GM19372 (cell line): ENCODE measurements at regions not wholly inside any gene's neighbourhood (a gene's known extent, or its start where the extent isn't known, plus 50 kb on each side); places are given as distances from the start of the nearest gene placed in this dataset.
"Not testable (repeated sequence)": the region's sequence is repeated elsewhere in the genome, so short reads cannot be mapped to it uniquely, and the experiment has no call there.

Source experiments
- ATAC-seq: cut with Tn5 transposase; IDR thresholded peaks from one replicate; pipeline ENCODE4 v1.9.1; 2021; ENCODE audit warnings: mild to moderate bottlenecking, low read depth, moderate library complexity; ENCODE audit not compliant: unreplicated experiment

DNA sequence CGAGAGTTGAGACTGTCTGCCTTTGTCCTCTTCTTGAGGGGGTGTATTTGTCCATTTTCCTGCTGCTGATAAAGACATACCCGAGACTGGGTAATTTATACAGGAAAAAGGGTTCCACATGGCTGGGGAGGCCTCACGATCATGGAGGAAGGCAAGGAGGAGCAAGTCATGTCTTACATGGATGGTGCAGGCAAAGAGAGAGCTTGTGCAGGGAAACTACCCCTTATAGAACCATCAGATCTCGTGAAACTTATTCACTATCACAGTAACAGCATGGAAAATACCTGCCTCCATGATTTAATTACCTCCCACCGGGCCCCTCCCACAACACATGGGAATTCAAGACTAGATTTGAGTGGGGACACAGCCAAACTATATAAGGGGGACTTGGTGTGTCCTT, 338.2 kb upstream of the TNRC6C start:
- ATAC-seq = no peak

- not testable (repeated sequence) for ATAC-seq
Measured at GRCh38 chr17:77622084-77622483, 336.4 kb upstream of the TNRC6C start.

- no peak for ATAC-seq
Measured at GRCh38 chr17:77622647-77623046, 335.9 kb upstream of the TNRC6C start.

DNA sequence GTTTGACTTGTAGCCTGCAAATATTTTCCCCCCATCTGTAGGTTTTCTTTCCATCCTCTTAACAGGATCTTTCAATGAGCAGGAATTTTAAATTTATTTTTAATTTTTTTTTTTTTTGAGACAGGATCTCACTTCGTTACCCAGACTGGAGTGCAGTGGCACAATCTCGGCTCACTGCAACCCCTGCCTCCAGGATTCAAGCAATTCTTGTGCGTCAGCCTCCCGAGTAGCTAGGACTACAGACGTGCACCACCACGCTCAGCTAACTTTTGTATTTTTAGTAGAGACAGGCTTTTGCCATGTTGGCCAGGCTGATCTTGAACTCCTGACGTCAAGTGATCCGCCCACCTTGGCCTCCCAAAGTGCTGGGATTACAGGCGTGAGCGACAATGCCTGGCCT, 335.2 kb upstream of the TNRC6C start:
- not testable (repeated sequence) for ATAC-seq

GRCh38 chr17:77628035-77628434, 330.5 kb upstream of the TNRC6C start:
- no peak for ATAC-seq

DNA sequence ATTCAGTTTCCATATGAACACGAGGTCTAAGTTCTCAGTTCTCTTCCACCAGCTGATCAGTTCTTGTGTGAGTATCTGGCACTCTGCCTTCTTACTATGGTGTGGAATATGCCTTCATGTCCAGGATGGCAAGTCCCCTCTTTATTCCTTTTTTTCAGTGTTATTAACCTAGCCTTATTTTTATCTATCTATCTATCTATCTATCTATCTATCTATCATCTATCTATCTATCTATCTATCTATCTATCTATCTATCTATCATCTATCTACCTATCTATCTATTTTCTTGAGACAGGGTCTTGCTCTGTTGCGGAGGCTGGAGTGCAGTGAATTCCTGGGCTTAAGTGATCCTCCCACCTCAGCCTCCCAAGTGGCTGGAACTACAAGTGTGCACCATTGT, 329.2 kb upstream of the TNRC6C start:
- ATAC-seq = not testable (repeated sequence)

- no peak for ATAC-seq
Measured at GRCh38 chr17:77631307-77631706, 327.2 kb upstream of the TNRC6C start.

DNA sequence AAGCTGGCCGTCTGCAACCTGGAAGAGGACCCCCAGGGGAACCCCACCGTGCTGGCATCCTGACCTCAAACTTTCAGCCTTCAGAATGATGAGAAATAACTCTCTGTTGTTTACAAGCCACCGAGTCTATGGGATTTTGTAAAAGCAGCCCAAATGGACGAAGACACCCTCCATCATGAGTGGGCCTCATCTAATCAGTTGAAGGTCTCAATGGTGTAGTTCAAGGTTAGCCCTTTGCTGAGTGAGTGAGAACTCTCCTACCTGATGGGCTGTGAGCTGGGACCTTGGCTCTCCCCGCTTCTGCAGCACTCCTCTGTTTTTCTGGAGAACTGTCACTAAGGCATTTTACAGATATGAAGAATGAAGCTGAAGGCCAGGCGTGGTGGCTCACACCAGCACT, 325.9 kb upstream of the TNRC6C start:
- ATAC-seq = no peak

GRCh38 chr17:77634710-77635109, 323.8 kb upstream of the TNRC6C start:
- ATAC-seq = no peak

DNA sequence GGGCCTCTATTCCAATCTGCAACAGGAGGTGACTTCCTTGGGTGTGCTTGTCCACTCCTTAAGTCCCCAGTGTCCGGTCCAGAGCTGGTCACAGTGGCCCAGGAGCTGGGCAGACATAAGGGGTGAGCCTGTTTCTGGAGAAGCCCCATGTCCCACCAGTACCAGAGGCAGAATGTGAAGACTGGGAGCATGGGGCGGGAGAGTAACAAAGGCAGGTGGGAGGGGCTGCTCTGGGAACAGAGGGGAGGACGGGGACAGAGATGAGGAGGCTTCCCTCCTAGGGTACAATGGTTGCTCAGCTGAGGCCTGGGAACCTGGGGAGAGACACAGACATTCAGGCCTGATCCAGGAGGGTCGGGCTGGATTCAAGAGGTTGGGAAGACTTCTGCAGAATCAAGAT, 323.3 kb upstream of the TNRC6C start:
- ATAC-seq = no peak

DNA sequence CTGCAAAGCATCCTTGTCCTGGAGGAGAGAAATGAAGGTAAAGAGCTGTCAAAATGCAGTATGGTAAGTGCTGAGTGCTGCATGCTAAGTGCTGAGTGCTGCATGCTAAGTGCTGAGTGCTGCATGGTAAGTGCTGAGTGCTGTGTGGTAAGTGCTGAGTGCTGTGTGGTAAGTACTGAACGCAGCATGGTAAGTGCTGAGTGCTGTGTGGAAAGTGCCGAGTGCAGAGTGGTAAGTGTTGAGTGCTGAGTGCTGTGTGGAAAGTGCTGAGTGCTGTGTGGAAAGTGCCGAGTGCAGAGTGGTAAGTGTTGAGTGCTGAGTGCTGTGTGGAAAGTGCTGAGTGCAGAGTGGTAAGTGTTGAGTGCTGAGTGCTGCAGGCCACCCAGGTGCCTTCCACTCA, 322.7 kb upstream of the TNRC6C start:
- not testable (repeated sequence) for ATAC-seq

DNA sequence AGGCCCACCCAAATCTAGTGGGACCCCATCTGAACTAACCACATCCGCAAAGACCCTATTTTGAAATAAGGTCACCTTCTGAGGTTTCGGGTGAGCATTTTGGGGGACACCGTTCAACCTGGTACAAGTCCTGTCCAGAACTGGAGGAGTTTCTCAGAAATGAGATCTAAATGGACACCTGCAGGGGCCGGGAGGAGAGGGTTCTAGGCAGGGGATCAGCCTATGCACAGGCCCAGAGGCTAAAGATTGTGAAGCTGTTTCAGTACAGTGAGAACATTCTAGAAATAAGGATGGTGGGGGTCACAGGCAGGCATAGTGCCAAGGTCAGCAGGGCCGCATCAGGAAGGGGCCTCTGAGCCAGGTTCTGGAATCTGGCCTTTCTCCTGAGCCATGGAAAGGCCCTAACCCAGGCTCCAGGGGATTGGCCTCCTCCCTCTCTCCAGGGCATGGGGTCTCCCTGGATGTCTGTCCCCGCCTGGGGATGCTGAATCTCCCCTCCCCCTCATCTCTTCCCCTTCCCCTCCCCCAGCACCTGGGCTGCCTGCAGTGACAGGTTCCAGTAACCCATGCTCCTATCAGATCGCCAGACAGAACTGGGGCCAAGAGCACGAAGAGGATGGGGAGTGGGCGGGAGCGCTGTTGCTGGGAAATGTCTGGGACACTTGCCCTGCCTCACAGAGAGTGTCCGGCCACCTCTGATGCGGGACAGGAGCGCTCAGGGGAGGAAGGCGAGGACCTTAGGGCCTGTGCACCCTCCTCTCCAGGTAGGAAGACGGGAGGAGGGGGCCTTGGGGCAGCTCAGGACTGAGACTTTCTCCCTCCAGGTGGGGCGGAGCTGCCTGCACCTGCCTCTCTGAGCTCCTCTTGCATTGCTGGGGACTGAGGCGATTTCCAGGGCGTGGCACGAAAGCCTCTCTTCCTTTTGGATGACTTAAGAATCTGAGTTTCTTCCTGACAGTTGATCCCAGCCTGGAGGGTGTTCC, 321.4 kb upstream of the TNRC6C start:
- no peak for ATAC-seq

- ATAC-seq = no peak
Measured at GRCh38 chr17:77637818-77638575, 320.5 kb upstream of the TNRC6C start.

DNA sequence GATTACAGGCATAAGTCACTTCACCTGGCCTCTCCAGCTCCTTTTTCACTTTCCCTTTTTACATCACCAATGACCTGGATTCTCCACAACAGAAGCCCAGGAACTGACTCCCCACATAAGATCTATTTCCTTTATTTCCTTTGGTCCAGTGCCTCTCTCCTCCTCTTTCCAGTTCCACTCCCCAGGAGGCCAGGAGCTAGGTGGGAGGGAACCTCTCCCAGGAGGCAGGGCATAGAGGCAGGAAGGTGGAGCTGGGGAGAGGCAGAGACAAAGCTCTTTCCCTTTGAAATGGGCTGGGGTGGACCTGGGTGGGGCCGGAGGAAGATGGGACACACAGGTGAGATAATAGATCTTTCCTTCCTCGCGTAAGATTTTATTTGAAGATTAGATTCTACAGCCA, 318.3 kb upstream of the TNRC6C start:
- ATAC-seq = no peak

DNA sequence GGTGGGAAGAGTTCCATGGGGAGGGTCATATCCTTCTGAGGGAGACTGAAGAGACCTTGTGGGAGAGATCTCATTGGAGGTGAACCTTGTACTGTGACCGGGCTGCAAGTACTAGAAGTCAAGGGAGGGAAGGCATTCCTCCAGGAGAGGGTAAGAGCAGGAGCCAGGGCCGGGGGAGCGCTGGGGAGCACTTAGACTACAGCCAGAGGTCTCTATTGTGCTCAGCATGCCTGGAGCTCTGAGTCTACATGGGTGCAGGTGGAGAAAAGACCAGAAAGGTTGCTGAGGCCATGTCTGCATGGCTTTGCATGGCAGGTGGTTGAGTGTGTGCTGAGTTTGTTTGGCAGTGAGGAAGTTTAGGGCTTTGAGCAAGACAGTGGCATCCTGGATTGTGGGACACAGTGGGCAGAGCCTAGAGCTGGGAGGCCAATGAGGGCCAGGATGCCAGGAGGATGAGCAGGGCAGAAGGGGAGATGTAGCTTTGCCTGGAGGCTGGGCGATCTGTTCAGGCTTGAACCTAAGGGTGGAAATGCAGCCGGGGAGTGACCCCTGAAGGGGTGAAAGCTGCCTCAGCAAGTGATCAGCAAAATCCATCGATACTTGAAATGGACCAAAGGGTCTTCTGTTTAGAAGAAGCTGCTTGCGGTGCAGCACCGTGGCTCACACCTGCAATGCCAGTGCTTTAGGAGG, 317.4 kb upstream of the TNRC6C start:
- no peak for ATAC-seq

- no peak for ATAC-seq
Measured at GRCh38 chr17:77641718-77642117, 316.8 kb upstream of the TNRC6C start.

- ATAC-seq = no peak
Measured at GRCh38 chr17:77644181-77645071, 314.1 kb upstream of the TNRC6C start.

DNA sequence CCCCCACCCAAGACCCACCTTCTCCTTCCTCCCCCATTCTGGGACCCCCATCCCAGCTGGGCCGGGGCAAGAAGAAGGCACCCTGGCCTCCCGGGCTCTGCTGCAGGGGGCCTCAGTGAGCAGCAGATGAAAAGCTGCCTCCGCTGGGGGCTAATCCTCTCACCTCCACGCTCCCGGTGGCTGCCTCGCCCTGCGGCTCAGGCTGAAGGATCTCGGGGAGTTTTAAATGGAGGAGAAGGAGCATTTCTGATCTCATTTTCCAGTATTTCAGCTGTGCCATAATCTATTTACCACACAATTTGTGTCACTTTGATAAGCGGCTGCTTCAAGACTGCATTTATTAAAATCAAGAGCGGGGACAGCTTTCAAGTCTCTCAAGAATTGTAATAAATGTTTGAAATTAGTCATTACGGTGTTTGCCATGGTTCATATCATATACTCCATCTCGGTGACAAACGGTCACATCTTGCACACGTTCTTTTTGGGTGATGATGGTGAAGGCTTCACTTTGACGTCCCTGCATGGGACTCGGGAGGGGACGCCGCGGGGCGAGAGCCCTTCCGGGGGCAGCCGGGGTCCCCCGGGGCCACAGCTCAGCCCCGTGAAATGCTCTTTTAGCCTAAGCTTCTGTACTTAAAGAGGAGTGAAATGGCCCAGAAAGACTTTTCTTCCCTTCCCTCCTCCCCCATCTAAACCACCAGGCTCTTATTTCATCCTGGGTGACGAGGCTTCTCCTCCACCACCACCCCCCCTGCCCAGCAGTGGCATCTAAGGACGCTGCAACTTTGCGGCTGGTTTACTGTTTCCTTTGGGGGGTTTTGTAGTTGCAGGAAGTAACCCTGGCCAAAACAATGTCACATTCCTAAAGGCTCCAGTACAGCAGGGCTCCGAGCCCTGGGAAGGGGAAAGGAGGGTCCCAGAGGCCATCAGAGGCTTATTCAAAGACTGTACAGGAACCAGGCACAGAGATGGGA, 313.1 kb upstream of the TNRC6C start:
- no peak for ATAC-seq

- no peak for ATAC-seq
Measured at GRCh38 chr17:77646046-77646430, 312.5 kb upstream of the TNRC6C start.
